ENCODE measurements at regions not wholly inside any gene's neighbourhood (a gene's known extent, or its start where the extent isn't known, plus 50 kb on each side); places are given as distances from the start of the nearest gene placed in this dataset.
"Not testable (repeated sequence)": the region's sequence is repeated elsewhere in the genome, so short reads cannot be mapped to it uniquely, and the experiment has no call there.

- TF ChIP-seq, protein P1, sequence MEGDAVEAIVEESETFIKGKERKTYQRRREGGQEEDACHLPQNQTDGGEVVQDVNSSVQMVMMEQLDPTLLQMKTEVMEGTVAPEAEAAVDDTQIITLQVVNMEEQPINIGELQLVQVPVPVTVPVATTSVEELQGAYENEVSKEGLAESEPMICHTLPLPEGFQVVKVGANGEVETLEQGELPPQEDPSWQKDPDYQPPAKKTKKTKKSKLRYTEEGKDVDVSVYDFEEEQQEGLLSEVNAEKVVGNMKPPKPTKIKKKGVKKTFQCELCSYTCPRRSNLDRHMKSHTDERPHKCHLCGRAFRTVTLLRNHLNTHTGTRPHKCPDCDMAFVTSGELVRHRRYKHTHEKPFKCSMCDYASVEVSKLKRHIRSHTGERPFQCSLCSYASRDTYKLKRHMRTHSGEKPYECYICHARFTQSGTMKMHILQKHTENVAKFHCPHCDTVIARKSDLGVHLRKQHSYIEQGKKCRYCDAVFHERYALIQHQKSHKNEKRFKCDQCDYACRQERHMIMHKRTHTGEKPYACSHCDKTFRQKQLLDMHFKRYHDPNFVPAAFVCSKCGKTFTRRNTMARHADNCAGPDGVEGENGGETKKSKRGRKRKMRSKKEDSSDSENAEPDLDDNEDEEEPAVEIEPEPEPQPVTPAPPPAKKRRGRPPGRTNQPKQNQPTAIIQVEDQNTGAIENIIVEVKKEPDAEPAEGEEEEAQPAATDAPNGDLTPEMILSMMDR (conservative IDR thresholded peaks at IDR 0.05; ENCODE audit: low read depth, low read length) = no peak
- no peak overlapping the region for H3K4me3 ChIP-seq (ENCODE audit: low read length)
- no peak for DNase-seq (ENCODE audit: low read depth)
Measured at GRCh38 chr6:84579404-84579803, 185.0 kb downstream of the TBX18 start.

GRCh38 chr6:84576029-84576428 is 188.4 kb downstream of the TBX18 start:
- DNase-seq (ENCODE audit: low read depth) = no peak
- no peak overlapping the region for H3K4me3 ChIP-seq (ENCODE audit: low read length)
- TF ChIP-seq, protein P1 (conservative IDR thresholded peaks at IDR 0.05; ENCODE audit: low read depth, low read length) = no peak

GRCh38 chr6:84575264-84575663 is 189.1 kb downstream of the TBX18 start:
- DNase-seq (ENCODE audit: low read depth) = no peak
- TF ChIP-seq, protein P1 (conservative IDR thresholded peaks at IDR 0.05; ENCODE audit: low read depth, low read length) = no peak
- H3K4me3 ChIP-seq (ENCODE audit: low read length) = no peak overlapping the region

DNA sequence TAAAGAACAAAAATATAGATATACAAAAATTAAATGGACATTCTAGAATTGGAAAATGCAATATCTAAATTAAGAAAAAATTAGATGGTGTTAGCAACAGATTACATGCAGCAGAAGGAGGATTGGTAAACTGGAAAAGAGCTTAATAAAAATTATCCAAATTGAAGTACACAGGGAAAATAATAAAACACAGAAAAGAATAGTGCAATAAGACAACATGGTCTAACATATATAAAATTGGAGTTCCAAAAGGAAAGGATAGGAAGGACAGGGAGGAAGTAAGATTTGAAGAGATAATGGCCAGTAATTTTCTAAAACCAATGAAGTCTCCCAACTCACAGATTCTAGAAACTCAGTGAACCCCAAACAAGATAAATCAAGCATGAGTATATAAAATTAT is 194.5 kb downstream of the TBX18 start:
- TF ChIP-seq, protein P1 (conservative IDR thresholded peaks at IDR 0.05; ENCODE audit: low read depth, low read length) = no peak
- no peak overlapping the region for H3K4me3 ChIP-seq (ENCODE audit: low read length)
- DNase-seq (ENCODE audit: low read depth) = no peak

DNA sequence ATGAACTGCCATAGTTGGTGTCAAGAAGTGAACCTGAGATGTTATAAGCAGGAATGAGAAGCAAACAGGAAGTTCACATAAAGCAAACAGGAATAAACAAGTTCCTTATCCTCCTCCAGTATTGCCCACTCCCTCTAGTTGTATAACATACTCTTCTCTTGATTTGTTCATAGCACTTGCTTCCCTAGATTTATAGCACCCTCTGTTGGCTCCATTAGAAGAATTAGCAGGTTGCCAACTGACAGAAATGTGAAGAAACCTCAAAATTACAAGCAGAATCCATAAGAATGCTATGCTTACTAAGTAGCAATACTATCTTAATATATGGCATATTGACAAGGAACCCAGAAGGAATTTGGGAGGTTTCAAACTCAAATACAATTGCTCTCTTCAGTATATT is 195.4 kb downstream of the TBX18 start:
- H3K4me3 ChIP-seq (ENCODE audit: low read length) = no peak overlapping the region
- TF ChIP-seq, protein P1 (conservative IDR thresholded peaks at IDR 0.05; ENCODE audit: low read depth, low read length) = peak; percentile 63

DNA sequence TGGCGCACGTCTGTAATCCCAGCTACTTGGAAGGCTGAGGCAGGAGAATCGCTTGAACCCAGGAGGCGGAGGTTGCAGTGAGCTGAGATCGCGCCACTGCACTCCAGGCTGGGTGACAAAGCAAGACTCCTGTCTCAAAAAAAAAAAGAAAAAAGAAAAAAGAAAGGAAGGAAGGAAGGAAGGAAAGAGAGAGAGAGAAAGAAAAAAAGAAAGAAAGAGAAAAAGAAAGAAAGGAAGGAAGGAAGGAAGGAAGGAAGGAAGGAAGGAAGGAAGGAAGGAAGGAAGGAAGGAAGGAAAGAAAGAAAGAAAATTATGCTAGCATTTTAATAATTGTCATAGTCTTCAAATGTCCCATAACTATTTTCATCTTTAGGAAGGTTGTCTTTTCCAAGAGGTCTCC is 198.7 kb downstream of the TBX18 start:
- H3K4me3 ChIP-seq (ENCODE audit: low read length); DNase-seq (ENCODE audit: low read depth): not testable (repeated sequence)

More for the DNA sequence above, 195.4 kb downstream of the TBX18 start:
- no peak for DNase-seq (ENCODE audit: low read depth)

- TF ChIP-seq, protein P1 (conservative IDR thresholded peaks at IDR 0.05; ENCODE audit: low read depth, low read length) = no peak
- no peak for DNase-seq (ENCODE audit: low read depth)
- no peak overlapping the region for H3K4me3 ChIP-seq (ENCODE audit: low read length)
Measured at GRCh38 chr6:84560436-84561390, 203.7 kb downstream of the TBX18 start.

All from retinal pigment epithelial cell (primary cell).